ENCODE measurements at regions not wholly inside any gene's neighbourhood (a gene's known extent, or its start where the extent isn't known, plus 50 kb on each side); places are given as distances from the start of the nearest gene placed in this dataset.

DNA sequence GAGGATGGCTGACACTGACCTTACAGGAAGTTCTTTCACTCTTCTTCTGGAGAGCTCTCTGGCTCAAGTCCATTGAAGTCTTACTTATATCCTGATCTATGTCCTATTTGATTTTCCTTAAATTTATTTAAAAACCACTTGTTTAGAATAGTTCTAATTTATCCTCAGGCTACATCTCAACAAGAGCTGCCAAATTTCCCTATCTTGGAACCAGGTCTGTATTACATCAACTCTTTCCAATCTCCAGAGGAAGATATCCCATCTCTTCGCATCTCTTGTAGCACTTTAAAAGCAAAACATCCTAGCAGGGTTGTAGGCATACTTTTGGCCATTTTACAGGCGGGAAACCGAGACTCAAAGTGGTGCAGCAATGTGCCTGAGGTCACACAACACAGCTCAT is 290.5 kb upstream of the TEX13C start:
- Histone ChIP-seq H3K9ac (ENCODE audit: insufficient read depth, low read length, poor library complexity, severe bottlenecking) (no peak overlapping the region), H3K9me3 (replicated peaks in 1 of 2; ENCODE audit: control insufficient read depth in 1 of 2, insufficient read depth in 1 of 2, low read length in 2 of 2) (no peaks in the 10 kb centered on the region), H3K4me2 (replicated peaks; ENCODE audit: extremely low read depth, low read length, poor library complexity, severe bottlenecking) (no peak overlapping the region), H2AFZ (ENCODE audit: insufficient read depth, low read depth, low read length, poor library complexity, severe bottlenecking) (no peak overlapping the region), H3K79me2 (ENCODE audit: insufficient read depth, low read length) (no peaks in the 10 kb centered on the region), H3K27ac (ENCODE audit: low read depth in 1 of 2, low read length in 2 of 2) (no peak overlapping the region), H3K4me1 (ENCODE audit: control insufficient read depth in 1 of 2, insufficient read depth in 2 of 2, low read length in 2 of 2) (no peaks in the 10 kb centered on the region), H3K4me3 (replicated peaks in 1 of 3; ENCODE audit: low read depth in 2 of 3, low read length in 3 of 3) (no peak overlapping the region), H3K36me3 (replicated peaks in 1 of 2; ENCODE audit: control insufficient read depth in 1 of 2, insufficient read depth in 2 of 2, low read length in 2 of 2) (no peaks in the 10 kb centered on the region), H3K27me3 (ENCODE audit: control insufficient read depth in 2 of 2, insufficient read depth in 2 of 2, low read length in 2 of 2) (no peaks in the 10 kb centered on the region), H4K20me1 (ENCODE audit: insufficient read depth, low read length) (no peaks in the 10 kb centered on the region)
- no peak for DNase-seq
- intact Hi-C loops (cut with micrococcal nuclease): no loop called here
- peaks cover 0 to 3% (median 0%) of the 10 kb centered on the region in 7 donors for H3K9me3 Mint-ChIP-seq
- peaks cover 0 to 3% (median 1%) of the 10 kb centered on the region in 3 donors for H3K27me3 Mint-ChIP-seq (ENCODE audit: low read depth in 3 of 3)
- WGBS (ENCODE audit: insufficient coverage): no CpG with 5 or more reads among the region's 3 CpGs
- no peaks in the 10 kb centered on the region for H3K36me3 Mint-ChIP-seq
- no peak overlapping the region for H3K4me3 Mint-ChIP-seq
- TF ChIP-seq, protein P1, sequence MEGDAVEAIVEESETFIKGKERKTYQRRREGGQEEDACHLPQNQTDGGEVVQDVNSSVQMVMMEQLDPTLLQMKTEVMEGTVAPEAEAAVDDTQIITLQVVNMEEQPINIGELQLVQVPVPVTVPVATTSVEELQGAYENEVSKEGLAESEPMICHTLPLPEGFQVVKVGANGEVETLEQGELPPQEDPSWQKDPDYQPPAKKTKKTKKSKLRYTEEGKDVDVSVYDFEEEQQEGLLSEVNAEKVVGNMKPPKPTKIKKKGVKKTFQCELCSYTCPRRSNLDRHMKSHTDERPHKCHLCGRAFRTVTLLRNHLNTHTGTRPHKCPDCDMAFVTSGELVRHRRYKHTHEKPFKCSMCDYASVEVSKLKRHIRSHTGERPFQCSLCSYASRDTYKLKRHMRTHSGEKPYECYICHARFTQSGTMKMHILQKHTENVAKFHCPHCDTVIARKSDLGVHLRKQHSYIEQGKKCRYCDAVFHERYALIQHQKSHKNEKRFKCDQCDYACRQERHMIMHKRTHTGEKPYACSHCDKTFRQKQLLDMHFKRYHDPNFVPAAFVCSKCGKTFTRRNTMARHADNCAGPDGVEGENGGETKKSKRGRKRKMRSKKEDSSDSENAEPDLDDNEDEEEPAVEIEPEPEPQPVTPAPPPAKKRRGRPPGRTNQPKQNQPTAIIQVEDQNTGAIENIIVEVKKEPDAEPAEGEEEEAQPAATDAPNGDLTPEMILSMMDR (IDR thresholded peaks at IDR 0.05): no peak
- H3K27ac Mint-ChIP-seq: no peak overlapping the region
- H3K4me1 Mint-ChIP-seq: no peaks in the 10 kb centered on the region

Measured in CD14-positive monocyte (primary cell).